ENCODE measurements at regions not wholly inside any gene's neighbourhood (a gene's known extent, or its start where the extent isn't known, plus 50 kb on each side); places are given as distances from the start of the nearest gene placed in this dataset.
"Not testable (repeated sequence)": the region's sequence is repeated elsewhere in the genome, so short reads cannot be mapped to it uniquely, and the experiment has no call there.

DNA sequence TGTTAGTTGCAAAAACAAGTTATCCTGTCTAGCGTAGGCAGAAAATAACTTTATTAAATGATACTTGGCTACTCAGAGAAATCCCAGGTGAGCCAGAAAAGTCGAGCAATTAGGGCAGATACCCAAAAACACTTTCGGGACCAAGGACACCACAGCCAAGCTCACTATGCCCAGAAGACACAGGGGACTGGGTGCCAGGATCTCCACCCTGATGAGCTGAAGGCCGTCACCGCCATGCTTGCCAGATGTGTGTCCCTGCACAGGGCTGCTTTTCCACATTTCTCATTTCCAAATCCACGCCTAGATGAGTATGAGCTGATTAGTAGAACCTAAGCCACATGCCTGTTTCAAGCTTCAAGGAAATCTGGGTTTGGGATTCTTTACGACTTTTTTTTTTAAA, 214.0 kb upstream of the SMLR1 start:
- no peak for DNase-seq

- DNase-seq = no peak
Measured at GRCh38 chr6:130615816-130616215, 211.4 kb upstream of the SMLR1 start.

- DNase-seq = no peak
Measured at GRCh38 chr6:130617658-130618057, 209.5 kb upstream of the SMLR1 start.

DNA sequence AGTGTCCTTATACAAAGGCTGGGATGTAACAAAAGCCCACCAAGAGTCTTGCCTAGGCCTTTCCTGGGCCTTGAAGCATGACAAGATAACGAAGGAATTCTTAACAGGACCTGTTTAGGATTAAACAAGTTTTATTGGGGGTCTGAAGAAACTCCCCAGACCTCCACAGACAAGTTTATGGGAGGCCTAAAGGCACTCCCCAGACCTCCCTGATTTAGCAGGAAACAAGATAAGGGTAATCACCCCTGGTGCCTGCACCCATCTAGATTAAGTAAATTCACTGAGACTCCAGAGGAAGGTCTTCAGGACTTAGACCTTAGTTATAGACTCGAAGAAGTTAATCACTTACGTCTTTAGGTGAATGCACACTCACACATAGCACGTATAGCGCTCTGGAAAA, 208.4 kb upstream of the SMLR1 start:
- not testable (repeated sequence) for DNase-seq

- DNase-seq = no peak
Measured at GRCh38 chr6:130620338-130620781, 206.8 kb upstream of the SMLR1 start.

DNA sequence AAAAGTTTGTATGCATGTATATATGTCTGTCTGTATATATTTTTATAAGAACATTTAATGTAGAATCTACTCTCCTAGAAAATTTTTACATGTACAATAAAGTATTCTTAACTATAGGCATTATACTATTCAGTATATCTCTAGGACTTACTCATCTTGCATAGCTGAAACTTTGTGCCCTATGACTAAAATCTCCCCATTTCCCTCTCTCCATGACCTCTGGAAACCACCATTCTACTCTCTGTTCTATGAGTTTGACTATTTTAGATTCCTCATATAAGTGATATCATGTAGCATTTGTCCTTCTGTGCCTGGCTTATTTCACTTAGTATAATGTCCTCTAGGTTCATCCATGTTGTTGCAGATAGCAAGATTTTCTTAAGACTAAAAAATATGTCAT, 205.1 kb upstream of the SMLR1 start:
- no peak for DNase-seq

DNA sequence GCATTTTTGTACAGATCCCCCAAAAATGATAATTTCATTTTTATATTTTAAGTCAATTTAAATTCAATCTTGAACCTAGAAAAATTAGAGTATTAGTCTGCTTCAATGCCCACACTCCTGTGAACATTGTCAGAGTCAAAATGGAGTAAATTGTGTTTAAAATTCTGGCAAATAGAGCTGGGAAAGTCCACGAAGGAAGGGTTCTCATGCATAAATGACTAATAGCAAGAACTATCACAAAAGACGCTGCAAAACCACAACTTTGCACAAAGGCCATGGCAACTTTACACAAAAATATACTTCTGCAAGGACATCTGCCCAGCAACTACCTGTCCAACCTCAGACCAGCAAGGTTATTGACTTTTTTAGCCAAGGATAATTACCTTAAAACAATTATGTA, 203.2 kb upstream of the SMLR1 start:
- no peak for DNase-seq

- DNase-seq = no peak
Measured at GRCh38 chr6:130625825-130626527, 201.2 kb upstream of the SMLR1 start.

DNA sequence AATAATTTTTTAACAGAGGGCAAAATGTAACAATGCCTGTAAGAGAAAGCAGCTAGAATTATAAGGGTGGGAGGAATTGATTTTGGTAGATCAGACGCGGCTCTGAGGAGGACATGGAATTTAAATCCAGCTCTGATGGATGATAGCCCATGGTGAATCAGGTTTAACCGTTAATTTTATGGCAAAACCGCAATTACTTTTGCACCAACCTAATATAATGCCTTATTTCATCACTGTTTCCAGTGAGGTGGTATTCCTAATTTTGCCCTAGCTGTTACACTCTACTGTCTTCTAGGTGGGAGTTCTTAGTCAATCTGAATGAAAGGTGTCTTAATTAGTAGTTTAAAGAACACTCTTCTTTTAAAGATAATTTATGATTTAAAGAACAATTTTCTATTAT, 198.3 kb upstream of the SMLR1 start:
- DNase-seq = no peak

DNA sequence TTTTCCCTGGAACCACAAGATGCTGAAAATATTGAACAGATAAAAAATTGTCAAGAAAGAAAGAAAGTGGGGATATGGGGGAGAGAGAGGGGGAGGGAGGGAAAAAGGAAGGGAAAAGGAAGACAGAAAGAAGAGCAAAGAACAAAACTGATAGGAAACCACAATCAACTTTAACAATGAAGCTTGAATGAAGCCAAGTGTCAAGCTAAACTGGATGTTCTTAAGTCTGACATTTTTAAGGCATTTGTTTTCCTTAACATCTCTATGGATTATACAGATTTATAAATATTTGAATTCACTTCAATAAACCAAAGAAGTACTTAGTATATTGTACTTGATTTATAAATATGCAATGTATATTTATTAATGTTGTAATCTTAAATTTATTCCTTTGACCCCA, 197.6 kb upstream of the SMLR1 start:
- DNase-seq = no peak

GRCh38 chr6:130632277-130632676, 194.9 kb upstream of the SMLR1 start:
- DNase-seq = no peak

GRCh38 chr6:130632897-130633296, 194.3 kb upstream of the SMLR1 start:
- DNase-seq = no peak

DNA sequence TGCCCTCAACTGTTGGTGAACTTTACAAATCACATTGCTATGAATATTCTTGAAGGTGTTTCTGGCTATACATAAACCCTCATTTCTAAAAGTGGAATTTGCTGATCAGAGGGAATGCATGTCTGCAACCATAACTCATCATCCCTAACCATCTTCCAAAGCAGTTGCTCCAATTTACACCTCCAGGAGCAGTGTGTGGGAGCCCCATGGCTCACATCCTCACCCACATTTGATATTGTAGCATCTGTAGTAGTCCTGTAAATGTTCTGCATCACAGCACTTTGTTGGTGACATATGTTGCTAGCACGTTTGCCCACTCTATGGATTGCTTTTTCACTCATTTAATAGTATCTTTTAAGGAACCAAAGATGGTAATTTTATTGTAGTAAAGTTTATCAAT, 183.8 kb upstream of the SMLR1 start:
- no peak for DNase-seq

GRCh38 chr6:130644175-130644574, 183.0 kb upstream of the SMLR1 start:
- DNase-seq = no peak

- DNase-seq = not testable (repeated sequence)
Measured at GRCh38 chr6:130644769-130645168, 182.4 kb upstream of the SMLR1 start.

- DNase-seq = no peak
Measured at GRCh38 chr6:130647246-130647645, 180.0 kb upstream of the SMLR1 start.

DNA sequence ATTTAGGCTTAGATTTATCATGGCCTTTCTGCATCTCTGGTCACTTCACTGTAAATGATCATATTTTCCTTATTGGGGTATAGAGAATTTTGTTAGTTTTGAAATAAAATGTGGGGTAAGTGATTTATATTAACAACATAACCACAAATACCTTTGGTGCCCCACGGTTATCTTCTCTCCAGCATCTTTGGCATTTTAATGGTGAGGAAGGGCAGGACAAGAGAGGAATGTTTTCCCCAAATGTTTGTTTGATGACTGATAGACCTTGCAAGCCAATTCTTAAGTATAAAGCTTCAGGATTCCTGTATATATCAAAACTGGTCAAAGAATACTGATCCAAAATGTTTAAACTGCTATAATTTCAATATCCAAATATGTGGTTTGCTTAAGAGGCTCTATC, 171.6 kb upstream of the SMLR1 start:
- DNase-seq = no peak

DNA sequence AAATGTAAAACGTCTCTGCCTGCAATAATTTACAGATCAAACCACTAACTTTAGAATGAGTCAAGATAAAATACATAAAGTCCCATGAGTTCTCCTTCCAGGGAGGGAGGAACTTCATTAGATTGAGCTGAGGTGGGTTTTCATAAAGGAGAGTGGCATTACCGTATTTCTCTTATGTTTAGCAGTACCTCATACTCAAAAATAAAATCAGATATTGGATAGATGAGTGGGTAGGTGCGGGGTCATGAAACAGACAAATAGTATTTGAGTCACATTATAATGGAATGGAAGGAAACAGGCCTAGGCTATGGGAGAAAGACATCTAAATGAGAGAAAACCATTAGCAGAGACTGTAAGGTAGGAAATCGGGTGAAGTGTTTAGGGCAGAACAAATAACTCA, 166.1 kb upstream of the SMLR1 start:
- DNase-seq = no peak

DNA sequence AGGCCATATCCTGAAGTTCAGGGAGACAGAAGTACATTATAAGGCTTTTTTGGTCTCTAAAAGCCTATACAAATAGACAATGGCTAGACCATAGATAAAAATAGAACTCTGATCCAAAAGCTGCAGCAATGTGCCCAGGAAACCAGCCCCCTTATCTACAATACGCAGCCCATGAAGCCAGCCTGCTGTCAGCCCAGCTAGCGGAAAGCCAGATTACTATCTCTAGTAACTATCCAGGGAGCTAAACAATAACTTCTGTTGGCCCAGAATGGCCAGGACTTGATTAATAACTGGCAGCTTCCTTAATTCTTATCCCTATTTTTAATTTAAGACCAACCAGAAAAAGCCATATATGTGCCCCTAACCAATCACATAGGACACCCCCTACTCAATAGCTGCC, 160.4 kb upstream of the SMLR1 start:
- DNase-seq = no peak

GRCh38 chr6:130670142-130670541, 157.1 kb upstream of the SMLR1 start:
- DNase-seq = no peak

DNA sequence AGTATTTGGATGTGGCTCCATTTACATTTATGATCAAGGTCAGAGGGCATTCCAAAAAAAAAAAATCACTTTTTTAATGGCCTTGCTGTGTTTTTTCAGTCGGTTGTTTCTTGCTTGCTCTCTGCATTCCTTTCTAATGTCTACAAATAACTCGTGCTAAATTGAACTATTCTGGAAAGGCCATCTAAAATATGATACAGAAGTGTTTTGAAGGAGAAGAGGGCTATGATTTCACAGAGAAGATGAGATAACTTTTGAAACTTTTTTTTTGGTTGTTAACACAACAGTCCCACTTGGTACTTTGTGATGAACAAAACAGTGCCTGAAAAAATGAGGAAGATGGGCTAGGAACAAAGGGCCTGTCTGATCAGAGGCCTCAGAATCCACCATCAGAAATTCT, 156.1 kb upstream of the SMLR1 start:
- no peak for DNase-seq

- DNase-seq = no peak
Measured at GRCh38 chr6:130671577-130671976, 155.6 kb upstream of the SMLR1 start.

GRCh38 chr6:130672153-130672552, 155.1 kb upstream of the SMLR1 start:
- DNase-seq = no peak

DNA sequence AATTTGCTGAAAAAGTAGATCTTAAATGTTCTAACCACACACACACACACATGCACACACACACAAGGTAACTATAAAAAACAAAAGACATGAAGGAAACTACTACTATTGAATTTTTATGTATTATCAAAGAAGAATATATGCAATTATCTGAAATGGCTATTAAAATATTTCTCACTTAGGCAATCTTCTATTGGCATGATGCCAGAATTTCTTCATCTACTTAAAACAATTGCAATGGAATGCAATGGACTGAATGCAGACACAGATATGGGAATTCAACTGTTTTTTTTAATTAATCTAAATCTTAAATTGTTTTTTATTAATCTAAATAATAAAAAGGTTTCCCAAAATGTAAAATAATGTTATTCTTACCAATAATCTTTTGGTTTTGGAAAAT, 152.6 kb upstream of the SMLR1 start:
- DNase-seq = no peak

DNA sequence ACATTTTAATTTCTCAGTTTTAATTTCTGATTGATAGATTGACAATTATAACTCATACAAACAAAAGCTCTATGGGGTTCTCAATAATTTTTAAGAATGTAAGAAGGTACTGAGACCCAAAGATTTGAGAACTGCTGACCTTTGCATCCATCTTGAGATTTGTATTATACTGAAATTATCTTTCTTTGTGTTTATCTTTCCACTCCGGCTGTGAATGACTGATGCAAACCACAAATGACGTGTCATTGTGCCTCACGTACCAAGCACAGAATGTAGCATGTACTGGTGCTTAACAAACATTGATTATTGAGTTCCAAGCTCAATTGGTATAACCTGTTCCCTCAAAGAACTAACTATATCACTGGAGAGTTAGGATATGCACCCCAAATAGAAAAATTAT, 152.1 kb upstream of the SMLR1 start:
- DNase-seq = no peak
